HEK293 (cell line): ENCODE measurements at regions not wholly inside any gene's neighbourhood (a gene's known extent, or its start where the extent isn't known, plus 50 kb on each side); places are given as distances from the start of the nearest gene placed in this dataset.

Experiments
- KLF10 ChIP-seq: fragments of 450-650 bp; IDR thresholded peaks from 2 replicates; pipeline ENCODE4 v1.5.1; 2018; ENCODE audit warnings: missing biosample characterization, mild to moderate bottlenecking, missing genetic modification characterization
- OVOL3 ChIP-seq: fragments of 450-650 bp; formaldehyde crosslinking; IDR thresholded peaks from 2 replicates; pipeline ENCODE4 v1.5.1; 2016; ENCODE audit warnings: missing biosample characterization, missing genetic modification characterization
- PRDM1 ChIP-seq: fragments of 450-650 bp; formaldehyde crosslinking; IDR thresholded peaks from 2 replicates; pipeline ENCODE4; 2016; ENCODE audit warnings: missing biosample characterization, missing genetic modification characterization
- YY1 ChIP-seq: fragments of 450-650 bp; formaldehyde crosslinking; IDR thresholded peaks from 2 replicates; pipeline ENCODE4 v1.5.1; 2018; ENCODE audit warnings: missing biosample characterization, missing genetic modification characterization
- ZBTB8A ChIP-seq: fragments of 450-650 bp; formaldehyde crosslinking; IDR thresholded peaks from 2 replicates; pipeline ENCODE4 v1.5.1; 2016; ENCODE audit warnings: missing biosample characterization, missing genetic modification characterization
- ZFHX2 ChIP-seq: fragments of 450-650 bp; formaldehyde crosslinking; conservative IDR thresholded peaks from 2 replicates; pipeline ENCODE4 v1.5.1; 2016; ENCODE audit warnings: missing biosample characterization, missing genetic modification characterization
- ZNF175 ChIP-seq: fragments of 450-650 bp; formaldehyde crosslinking; IDR thresholded peaks from 2 replicates; pipeline ENCODE4 v1.5.1; 2016; ENCODE audit warnings: missing biosample characterization, missing genetic modification characterization
- ZNF785 ChIP-seq: fragments of 450-650 bp; formaldehyde crosslinking; IDR thresholded peaks from 2 replicates; pipeline ENCODE4 v1.5.1; 2016; ENCODE audit warnings: missing biosample characterization, missing genetic modification characterization
- ZNF843 ChIP-seq: fragments of 450-650 bp; formaldehyde crosslinking; IDR thresholded peaks from 2 replicates; pipeline ENCODE4 v1.5.1; 2016; ENCODE audit warnings: missing biosample characterization, missing genetic modification characterization
- TF ChIP-seq, protein P1 (sequence below): fragments of 450-650 bp; formaldehyde crosslinking; IDR thresholded peaks from 2 replicates; pipeline ENCODE4 v1.5.1; 2016; ENCODE audit warnings: missing biosample characterization, missing genetic modification characterization
- TF ChIP-seq, protein P2 (sequence below): fragments of 450-650 bp; formaldehyde crosslinking; IDR thresholded peaks from 2 replicates; pipeline ENCODE4 v1.5.0; 2017; ENCODE audit warnings: missing biosample characterization, missing genetic modification characterization, borderline replicate concordance

DNA sequence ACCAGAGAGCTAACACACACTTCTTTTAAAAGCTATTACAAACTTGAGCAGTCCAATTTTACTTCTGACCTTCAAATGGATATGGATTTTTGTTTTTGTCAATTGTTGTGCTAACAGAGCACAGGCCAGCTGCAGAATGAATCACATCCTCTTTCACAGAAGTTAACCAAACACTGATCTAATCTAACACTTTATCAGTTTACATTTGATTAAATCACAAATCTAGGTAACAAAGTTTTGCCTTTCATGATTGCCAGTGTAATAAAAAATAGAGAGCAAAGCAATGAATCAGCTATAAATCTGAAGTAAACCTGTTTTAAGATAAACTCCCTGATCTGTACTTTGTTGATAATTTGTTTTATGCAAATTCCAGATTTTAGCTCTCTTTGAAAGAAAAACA, 273.1 kb upstream of the RGS6 start:
- TF ChIP-seq, protein P1, sequence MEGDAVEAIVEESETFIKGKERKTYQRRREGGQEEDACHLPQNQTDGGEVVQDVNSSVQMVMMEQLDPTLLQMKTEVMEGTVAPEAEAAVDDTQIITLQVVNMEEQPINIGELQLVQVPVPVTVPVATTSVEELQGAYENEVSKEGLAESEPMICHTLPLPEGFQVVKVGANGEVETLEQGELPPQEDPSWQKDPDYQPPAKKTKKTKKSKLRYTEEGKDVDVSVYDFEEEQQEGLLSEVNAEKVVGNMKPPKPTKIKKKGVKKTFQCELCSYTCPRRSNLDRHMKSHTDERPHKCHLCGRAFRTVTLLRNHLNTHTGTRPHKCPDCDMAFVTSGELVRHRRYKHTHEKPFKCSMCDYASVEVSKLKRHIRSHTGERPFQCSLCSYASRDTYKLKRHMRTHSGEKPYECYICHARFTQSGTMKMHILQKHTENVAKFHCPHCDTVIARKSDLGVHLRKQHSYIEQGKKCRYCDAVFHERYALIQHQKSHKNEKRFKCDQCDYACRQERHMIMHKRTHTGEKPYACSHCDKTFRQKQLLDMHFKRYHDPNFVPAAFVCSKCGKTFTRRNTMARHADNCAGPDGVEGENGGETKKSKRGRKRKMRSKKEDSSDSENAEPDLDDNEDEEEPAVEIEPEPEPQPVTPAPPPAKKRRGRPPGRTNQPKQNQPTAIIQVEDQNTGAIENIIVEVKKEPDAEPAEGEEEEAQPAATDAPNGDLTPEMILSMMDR = no peak
- no peak for TF ChIP-seq ZNF843
- TF ChIP-seq YY1 (tag by site-specific recombination) = no peak
- TF ChIP-seq PRDM1 = no peak
- TF ChIP-seq OVOL3 (tag by site-specific recombination) = no peak
- no peak for TF ChIP-seq ZFHX2 (tag by site-specific recombination)
- TF ChIP-seq, protein P2, sequence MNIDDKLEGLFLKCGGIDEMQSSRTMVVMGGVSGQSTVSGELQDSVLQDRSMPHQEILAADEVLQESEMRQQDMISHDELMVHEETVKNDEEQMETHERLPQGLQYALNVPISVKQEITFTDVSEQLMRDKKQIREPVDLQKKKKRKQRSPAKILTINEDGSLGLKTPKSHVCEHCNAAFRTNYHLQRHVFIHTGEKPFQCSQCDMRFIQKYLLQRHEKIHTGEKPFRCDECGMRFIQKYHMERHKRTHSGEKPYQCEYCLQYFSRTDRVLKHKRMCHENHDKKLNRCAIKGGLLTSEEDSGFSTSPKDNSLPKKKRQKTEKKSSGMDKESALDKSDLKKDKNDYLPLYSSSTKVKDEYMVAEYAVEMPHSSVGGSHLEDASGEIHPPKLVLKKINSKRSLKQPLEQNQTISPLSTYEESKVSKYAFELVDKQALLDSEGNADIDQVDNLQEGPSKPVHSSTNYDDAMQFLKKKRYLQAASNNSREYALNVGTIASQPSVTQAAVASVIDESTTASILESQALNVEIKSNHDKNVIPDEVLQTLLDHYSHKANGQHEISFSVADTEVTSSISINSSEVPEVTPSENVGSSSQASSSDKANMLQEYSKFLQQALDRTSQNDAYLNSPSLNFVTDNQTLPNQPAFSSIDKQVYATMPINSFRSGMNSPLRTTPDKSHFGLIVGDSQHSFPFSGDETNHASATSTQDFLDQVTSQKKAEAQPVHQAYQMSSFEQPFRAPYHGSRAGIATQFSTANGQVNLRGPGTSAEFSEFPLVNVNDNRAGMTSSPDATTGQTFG (tag by site-specific recombination) = no peak
- no peak for TF ChIP-seq ZNF175 (tag by site-specific recombination)
- TF ChIP-seq ZNF785 = no peak
- no peak for TF ChIP-seq ZBTB8A (tag by site-specific recombination)
- no peak for TF ChIP-seq KLF10
